ENCODE measurements at regions not wholly inside any gene's neighbourhood (a gene's known extent, or its start where the extent isn't known, plus 50 kb on each side); places are given as distances from the start of the nearest gene placed in this dataset.

- intact Hi-C loops (cut with micrococcal nuclease), result no loop called here
Measured at GRCh38 chr12:13316587-13317246, 120.2 kb downstream of the EMP1 start.

DNA sequence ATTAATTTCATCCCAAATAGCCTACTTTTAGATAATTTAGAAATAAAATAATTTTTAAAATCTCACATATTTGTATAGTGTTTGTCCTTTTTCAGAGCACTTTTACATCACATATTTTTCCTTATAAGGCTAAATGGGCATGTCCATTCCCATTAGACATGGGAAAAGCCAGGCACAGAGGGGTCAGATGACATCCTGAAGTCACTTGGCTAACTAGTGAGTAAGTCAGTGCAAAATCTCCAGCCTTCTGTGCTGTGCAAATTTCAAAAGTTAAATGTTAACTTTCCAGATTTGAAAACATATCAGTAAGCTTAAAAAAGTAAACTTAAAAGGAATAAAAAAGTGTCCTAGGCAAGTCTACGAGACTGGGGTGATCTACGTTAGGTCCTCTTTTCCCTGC, 117.4 kb downstream of the EMP1 start:
- intact Hi-C loops (cut with micrococcal nuclease), result no loop called here

- intact Hi-C loops (cut with micrococcal nuclease), result no loop called here
Measured at GRCh38 chr12:13311551-13311950, 115.0 kb downstream of the EMP1 start.

DNA sequence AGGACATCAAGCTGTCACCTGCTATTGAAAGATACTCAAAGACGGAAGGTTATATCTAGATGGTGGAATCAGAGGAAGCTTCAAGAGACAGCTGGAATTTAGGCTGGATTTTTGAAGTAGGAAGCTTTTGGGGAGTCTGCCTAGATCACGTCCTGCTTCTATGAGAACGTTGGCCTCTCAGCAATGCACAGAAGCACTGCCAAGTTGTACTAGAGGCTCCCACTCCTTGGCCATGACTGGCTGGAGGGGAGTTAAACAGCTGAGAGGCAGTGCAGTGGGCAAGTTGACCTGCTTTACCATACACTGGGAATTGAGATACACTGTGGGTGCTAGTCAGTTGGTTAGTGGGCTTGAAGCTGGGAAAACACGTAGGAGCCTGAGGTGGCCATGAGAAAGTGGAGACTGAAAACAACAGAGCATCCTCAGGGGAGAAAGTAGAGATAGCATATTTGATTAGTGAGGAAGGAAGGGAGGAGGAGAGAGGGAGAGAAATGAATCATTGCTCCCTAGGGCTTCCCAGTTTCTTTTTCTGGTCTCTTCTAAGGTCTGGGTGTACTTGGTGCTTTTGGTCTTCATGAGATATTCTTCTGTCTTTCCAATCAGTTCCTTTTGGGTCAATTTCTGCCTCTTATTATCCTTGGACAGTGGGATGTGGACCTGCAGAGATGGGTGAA, 110.8 kb downstream of the EMP1 start:
- intact Hi-C loops (cut with micrococcal nuclease), result no loop called here

DNA sequence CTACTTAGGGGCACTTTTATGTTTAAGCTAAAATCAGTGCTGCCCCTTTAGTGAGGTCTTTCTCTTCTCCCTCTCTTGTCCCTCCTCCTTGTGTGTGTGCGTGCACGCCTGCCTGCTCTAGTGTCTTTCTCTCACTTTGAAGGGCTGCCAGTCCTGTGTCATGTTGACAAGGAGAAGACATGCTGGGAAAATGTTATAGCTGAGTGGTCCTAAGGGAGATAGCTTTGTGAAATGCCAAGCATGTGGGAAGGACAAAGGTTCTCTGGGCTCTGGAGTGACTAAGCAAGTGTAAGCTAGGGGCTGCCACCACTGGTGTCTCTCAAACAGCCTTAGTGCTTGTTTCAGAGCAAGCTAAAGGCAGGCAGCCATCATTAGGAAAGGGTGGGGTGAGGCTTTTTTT, 108.4 kb downstream of the EMP1 start:
- intact Hi-C loops (cut with micrococcal nuclease), result no loop called here

GRCh38 chr12:13299457-13299856, 102.9 kb downstream of the EMP1 start:
- intact Hi-C loops (cut with micrococcal nuclease), result no loop called here

GRCh38 chr12:13293096-13293495, 96.6 kb downstream of the EMP1 start:
- intact Hi-C loops (cut with micrococcal nuclease), result no loop called here

GRCh38 chr12:13289653-13290289, 93.2 kb downstream of the EMP1 start:
- intact Hi-C loops (cut with micrococcal nuclease), result no loop called here

GRCh38 chr12:13288937-13289652, 92.6 kb downstream of the EMP1 start:
- intact Hi-C loops (cut with micrococcal nuclease), result no loop called here

- intact Hi-C loops (cut with micrococcal nuclease), result no loop called here
Measured at GRCh38 chr12:13288501-13288900, 92.0 kb downstream of the EMP1 start.

DNA sequence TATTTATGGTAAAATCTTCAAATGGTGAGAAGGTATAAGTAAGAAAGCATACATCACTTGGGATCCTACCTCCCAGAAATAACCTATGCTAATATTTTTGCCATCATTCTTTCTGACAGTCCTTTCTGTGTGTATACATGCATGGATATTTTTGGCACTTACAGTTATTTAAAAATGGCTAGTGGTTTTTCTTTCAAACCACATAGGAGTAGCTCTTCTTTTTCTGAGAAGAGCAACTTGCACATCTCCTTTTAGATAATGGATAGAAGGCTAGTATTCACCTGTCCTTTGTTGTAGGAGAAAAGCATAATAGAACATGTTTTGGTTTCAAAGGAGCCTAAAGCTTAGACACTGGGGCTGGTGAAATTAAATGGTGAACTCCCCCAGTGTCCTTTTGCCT, 87.3 kb downstream of the EMP1 start:
- intact Hi-C loops (cut with micrococcal nuclease), result no loop called here

- intact Hi-C loops (cut with micrococcal nuclease), result no loop called here
Measured at GRCh38 chr12:13282861-13283260, 86.3 kb downstream of the EMP1 start.

DNA sequence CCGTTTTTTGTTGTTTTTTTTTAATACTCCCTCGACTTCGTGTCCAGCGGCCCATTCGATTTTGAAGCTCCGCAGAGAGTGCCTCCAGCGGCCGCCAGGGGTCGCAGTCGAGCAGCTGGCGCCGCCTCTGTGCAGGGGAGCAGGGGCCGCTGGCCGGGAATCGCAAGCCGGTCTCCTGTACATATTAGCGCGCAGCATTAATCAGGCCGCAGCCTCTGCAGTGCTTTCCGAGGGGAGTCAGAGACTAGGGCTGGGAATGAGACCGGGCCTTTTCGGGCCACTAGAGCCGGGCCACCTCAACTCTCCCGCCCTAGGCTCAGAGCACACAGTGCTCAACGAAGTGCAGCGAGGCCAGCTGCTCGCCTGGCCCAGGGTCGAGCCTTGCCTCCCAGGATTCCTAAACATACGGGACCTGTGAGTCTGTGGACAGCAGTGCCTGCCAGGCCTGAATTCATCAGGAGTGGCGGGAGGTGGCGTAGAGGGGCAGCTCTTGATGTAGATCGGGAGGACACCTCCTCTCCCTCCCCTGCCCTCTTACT, 81.8 kb downstream of the EMP1 start:
- intact Hi-C loops (cut with micrococcal nuclease), result loop anchor here (2.0 kb wide), 1 partner anchor 256 kb away; no protein-coding TSS in a partner anchor

GRCh38 chr12:13277293-13277692, 80.8 kb downstream of the EMP1 start:
- intact Hi-C loops (cut with micrococcal nuclease), result loop anchor here (2.0 kb wide), 1 partner anchor 384 kb away; no protein-coding TSS in a partner anchor

- intact Hi-C loops (cut with micrococcal nuclease), result loop anchor here (2.0 kb wide), 1 partner anchor 385 kb away; no protein-coding TSS in a partner anchor
Measured at GRCh38 chr12:13275241-13276085, 78.9 kb downstream of the EMP1 start.

DNA sequence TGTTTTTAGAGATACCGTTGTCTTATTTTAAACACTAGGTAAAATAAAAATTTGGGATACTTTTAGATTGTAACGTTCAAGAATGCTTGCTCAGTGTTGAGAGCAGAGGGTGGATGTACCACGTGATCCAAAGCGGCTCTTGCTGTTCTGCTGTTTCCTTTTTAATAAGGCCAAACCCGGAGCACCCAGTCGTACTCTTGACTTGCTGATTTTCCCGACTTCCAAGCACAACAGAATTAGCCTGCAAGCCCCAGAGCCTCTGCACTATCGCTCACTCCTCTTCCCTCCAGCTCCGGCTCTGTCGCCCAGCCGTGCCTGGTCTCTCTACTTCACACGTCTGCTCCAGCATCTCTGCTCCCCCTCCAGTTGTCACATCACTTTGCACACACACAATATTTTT, 77.3 kb downstream of the EMP1 start:
- intact Hi-C loops (cut with micrococcal nuclease), result no loop called here

DNA sequence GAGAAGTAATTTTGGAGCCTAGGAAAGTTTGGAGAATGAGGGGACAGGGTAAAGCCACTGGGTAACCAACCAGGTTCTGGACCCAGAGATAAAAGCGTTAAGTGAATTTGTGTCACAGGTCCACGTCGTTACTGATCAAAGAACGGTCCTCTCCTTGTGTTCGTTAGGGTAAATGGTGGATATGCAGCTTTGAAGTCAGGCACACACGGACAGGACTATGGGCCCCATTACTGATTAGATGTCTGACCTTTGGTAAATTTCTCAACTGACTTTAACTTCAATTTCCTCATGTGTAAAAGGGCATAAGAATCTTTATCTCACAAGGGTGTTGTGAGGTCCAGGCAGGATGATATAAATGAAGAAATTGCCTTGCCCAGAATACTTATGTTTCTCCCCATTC, 76.6 kb downstream of the EMP1 start:
- intact Hi-C loops (cut with micrococcal nuclease), result no loop called here

GRCh38 chr12:13270817-13271216, 74.3 kb downstream of the EMP1 start:
- intact Hi-C loops (cut with micrococcal nuclease), result no loop called here

All from T-helper 1 cell treated with Interleukin-12 subunit alpha and Interleukin-12 subunit beta and Interleukin-4 antibody, amounts not matched to agents 30 ng/mL and 1 ng/mL, for 36 hours (primary cell).